SK-N-SH treated with all-trans-retinoic acid at 6 μM for 48 hours (cell line): ENCODE measurements at regions not wholly inside any gene's neighbourhood (a gene's known extent, or its start where the extent isn't known, plus 50 kb on each side); places are given as distances from the start of the nearest gene placed in this dataset.

Source experiments
- ARNTL ChIP-seq: fragments of 450-650 bp; formaldehyde crosslinking; IDR thresholded peaks from 2 replicates; pipeline ENCODE4 v1.5.0; 2020; ENCODE audit warnings: low read depth, mild to moderate bottlenecking, moderate library complexity, borderline replicate concordance
- CREB5 ChIP-seq: fragments of 250-450 bp; sonication (Bioruptor Pico); IDR thresholded peaks from 2 replicates; pipeline ENCODE4 v1.5.1; 2020; ENCODE audit warnings: low read depth, mild to moderate bottlenecking, moderate library complexity
- ESRRG ChIP-seq: fragments of 250-450 bp; sonication (Bioruptor Pico); IDR thresholded peaks from 2 replicates; pipeline ENCODE4 v1.6.1; 2021; ENCODE audit warnings: mild to moderate bottlenecking
- RARB ChIP-seq: fragments of 250-450 bp; sonication (Bioruptor Pico); IDR thresholded peaks from 2 replicates; pipeline ENCODE4 v1.8.0; 2021; ENCODE audit warnings: mild to moderate bottlenecking, moderate library complexity
- SNAI2 ChIP-seq: fragments of 250-450 bp; sonication (Bioruptor Pico); IDR thresholded peaks from 2 replicates; pipeline ENCODE4 v1.5.0; 2020; ENCODE audit warnings: mild to moderate bottlenecking, moderate library complexity
- TSHZ2 ChIP-seq: fragments of 250-450 bp; sonication (Bioruptor Pico); IDR thresholded peaks from 2 replicates; pipeline ENCODE4 v1.5.0; 2020; ENCODE audit warnings: mild to moderate bottlenecking, moderate library complexity
- ZFP3 ChIP-seq: fragments of 250-450 bp; sonication (Bioruptor Pico); IDR thresholded peaks from 2 replicates; pipeline ENCODE4 v1.5.0; 2020; ENCODE audit warnings: mild to moderate bottlenecking, moderate library complexity
- ZNF70 ChIP-seq: fragments of 450-650 bp; formaldehyde crosslinking; IDR thresholded peaks from 2 replicates; pipeline ENCODE4 v1.5.0; 2020; ENCODE audit warnings: mild to moderate bottlenecking, moderate library complexity

DNA sequence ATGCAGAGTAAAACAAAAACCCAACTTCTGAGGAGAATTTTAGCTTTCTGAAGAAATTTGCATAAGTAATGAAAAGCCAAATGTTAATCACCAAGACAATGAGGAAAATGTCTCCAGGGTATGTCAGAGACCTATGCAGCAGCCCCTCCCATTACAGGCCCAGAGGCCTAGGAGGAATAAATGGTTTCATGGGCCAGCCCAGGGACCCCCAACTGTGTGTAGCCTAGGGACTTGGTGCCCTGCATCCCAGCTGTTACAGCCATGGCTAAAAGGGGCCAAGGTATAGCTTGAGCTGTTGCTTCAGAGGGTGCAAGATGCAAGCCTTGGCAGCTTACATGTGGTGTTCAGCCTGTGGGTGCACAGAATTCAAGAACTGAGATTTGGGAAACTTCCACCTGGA lies 1256.9 kb upstream of the PIK3C3 start:
- TF ChIP-seq CREB5 (CRISPR knock-in tag) (no peak), TSHZ2 (no peak), ZNF70 (CRISPR knock-in tag) (no peak), RARB (no peak), SNAI2 (no peak), ESRRG (CRISPR knock-in tag) (no peak), ARNTL (CRISPR knock-in tag) (no peak), ZFP3 (CRISPR knock-in tag) (no peak)
